NCI-H446 (cell line): ENCODE measurements at regions not wholly inside any gene's neighbourhood (a gene's known extent, or its start where the extent isn't known, plus 50 kb on each side); places are given as distances from the start of the nearest gene placed in this dataset.

ENCODE experiments used
- DNase-seq, 2 experiments: peaks; one replicate each; lab custom pipeline; 2025; lab: John Stamatoyannopoulos, UW

DNA sequence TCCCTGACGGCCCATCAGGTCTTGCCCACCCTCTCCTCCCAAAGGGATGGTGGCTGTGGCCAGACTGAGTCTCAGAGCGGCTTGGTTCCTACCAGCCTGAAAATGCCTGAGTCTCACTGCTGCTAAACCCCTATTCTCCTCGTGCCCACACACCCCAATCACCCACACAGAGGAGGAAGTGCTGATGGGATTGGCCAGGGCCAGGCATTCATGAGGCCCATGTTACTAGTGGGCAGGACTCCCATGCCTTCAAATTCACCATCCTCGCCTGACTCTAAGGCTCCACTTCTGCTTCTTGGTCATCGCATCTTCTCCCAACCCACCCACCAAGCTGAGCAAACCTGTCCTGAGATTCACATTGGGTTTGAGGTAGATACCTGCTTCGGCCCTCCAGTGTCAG, 80.1 kb upstream of the CST7 start:
- no peak for DNase-seq

DNA sequence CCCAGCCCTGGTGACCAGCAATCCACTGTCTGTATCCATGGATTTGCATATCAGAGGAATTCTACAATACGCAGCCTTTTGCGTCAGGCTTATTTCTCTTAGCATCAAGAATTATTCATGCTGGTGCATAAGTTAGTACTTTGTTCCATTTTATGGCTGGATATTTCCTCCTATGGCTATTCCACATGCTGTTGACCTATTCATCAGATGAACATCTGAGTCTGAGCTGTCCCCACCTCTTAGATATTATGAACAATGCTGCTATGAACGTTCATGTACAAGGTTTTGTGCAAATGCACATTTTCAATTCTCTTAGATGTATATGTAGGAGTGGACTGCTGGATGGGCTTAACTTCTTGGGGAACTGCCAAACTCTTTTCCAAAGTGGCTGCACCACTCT, 79.0 kb upstream of the CST7 start:
- no peak for DNase-seq

DNA sequence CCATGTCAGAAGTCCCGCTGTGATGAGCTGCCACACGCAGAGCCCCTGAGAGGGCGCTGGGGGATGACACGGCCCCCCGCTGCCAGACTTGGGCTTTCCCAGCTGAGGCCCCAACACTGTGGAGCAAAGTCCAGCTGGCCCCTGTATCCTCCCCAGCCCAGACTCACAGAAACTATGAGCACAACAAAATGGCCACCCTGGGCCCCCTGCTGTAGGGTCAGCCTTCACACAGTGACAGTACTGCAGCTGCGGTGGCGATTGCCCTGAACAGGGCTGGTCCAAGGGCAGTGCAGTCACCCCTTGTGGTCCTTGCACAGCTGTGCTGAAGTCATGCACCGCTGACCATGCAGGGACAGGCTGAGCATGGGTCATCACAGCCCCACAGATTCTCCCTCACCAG, 78.2 kb upstream of the CST7 start:
- no peak for DNase-seq

DNA sequence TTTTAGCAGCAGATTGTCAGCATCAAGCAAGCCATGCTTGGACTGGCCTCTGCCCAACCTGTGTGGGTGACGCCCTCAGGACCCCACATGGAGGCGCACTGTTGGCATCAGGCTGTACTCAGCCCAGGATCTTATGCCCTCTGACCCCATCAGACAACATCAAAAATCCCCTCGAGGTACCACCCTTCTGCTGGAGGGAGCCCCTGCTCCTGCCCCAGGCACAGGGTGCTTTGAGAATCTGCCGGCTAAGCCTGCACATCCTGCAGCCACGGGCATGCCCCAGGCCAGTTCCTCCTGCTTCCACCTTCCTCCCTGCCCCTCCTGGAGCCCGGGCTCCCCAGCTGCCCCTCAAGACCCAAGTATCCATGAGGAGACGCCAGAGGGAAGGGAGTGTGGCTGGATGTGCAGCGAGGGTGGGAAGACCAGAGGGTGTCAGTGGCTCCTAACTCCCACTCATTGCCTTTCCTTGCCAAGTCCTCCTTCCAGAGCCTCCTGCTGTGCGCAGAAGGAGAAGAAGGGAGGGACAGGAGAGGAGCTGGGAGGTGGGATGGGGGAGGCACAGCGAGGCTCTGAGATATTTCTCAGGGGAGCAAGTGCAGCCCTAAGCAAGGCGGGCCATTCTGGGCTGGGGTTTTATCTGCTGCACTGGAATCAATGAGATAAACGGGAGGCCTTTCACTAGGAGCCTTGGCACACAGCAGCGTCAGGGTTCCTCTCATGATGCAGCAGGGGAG, 77.4 kb upstream of the CST7 start:
- no peak for DNase-seq

DNA sequence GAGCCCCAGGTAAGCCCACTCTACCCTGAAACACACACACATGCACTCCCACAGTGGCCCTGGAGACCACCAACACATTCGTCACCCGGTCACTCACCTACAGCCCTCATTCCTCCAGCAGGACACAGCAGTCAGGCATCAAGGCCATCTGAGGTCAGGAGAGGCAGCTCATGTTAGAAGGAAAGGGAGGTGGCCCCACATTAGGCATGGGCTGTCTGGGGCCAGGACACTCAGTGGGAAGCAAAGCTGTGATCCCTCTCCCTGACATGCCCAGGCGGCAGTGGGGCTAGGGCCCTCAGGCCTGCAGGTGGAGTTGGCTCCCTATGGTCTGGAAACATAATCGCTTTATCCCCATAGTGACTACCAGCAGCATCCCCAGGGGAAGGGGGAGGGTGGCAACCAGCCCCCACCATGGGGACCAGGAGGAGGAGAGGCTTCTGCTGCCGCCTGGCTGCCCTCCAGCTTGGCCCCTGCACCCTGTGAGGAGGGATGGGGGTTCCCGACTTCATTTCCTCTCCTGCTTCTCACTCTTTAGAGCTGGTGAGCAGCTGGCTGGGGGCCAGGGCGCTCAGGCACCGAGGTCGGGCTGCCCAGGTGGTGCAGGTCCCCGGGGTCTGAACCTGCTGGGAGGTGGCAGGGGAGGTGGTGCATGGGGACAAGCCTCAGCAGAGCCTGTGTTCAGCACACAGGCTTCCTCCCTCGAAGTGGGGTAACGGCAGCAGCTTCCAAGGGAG, 76.6 kb upstream of the CST7 start:
- DNase-seq, result no peak

DNA sequence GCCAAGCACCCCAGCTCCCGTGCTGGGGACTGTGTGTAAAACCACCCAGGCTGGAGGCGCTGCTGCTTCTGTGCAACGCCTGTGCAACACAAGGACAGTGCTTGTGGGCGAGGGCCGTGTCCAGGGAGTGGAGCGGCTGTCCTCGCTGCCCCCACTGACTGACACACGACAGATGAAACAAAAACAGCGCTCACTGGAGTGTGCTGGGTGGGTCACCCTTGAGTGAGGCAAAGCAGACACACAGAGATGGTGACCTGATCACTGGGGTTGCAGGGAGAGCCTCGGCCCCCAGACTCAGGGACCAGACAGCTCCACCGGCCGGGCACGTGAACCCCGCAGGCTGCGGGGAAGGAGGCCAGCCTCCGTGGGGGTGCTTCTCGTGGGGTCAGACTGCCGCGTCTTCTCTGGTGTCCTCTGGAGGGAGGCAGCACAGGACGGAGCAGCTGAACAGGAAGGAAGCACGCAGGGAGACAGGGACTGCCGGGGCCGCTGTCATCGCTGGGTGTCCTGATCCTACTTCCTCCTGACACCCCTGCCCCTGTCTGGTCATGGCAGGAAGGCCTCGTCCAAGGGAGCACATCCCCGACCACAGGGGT, 75.9 kb upstream of the CST7 start:
- DNase-seq, result no peak

DNA sequence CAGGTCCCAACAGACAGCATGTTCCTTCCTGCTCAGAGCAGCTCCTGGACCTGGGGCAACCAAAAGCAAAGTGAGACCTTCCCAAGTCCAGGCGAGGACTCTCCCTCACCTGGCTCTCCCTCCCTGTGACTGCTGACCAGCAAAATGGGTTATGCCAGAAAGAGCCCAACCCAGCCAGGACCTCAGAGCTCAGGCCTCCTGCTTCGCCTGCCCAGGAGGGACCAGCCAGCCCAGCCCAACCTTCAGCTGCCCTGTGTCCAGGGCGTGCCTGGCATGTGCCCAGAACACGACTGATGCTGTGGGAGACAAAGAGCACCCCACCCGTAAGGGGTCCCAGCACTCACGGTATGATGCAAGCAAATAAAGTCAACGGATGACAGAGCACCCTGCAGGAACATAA, 74.0 kb upstream of the CST7 start:
- DNase-seq, result no peak

DNA sequence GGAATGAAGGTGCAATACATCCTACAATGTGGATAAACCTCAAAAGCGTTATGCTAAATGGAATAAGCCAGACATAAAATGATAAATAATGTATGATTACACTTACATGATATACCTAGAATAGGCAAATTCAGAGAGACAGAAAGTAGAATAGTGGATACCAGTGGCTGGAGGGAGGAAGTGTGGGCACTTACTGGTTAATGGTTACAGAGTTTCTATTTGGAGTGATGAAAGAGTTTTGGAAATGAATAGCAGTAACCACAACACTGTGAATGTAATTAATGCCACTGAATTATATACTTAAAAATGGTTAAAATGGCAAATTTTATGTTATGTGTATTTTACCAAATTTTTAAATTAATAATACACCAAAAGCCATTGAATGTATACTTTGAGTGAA, 71.4 kb upstream of the CST7 start:
- DNase-seq, result no peak

DNA sequence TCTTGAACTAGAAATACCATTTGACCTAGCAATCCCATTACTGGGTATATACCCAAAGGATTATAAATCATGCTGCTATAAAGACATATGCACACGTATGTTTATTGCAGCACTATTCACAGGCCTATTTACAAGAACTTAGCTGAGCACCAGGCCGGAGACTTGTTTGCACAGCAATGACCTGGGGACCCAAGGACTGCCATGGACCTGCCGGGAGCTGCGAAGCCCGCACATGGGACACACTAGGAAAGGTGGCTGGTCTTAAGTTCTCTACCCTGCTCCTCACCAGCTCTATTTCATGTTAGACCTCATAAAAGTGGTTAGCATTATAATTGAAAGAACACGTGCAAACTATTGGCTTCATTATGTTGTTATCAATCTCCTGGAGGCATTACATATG, 70.4 kb upstream of the CST7 start:
- DNase-seq, result no peak

DNA sequence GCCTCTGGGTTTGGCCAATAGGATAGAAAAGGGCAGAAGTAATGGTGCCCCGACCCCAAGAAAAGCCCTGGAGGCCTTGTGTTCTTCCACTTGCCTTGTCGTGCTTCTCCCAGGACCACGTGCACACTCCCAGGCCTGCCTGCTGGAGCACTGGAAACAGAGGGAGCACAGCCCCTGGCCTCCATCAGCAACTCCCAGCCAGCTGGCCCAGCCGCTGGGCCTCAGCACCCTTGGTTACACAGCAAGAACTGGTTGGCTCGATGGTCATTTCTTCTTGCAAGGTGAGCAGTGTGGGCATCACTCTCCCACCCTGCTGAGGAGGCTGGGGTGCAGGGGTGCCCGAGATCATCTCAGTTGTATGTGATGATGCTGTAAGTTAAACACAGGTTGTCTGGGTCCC, 69.2 kb upstream of the CST7 start:
- no peak for DNase-seq

DNA sequence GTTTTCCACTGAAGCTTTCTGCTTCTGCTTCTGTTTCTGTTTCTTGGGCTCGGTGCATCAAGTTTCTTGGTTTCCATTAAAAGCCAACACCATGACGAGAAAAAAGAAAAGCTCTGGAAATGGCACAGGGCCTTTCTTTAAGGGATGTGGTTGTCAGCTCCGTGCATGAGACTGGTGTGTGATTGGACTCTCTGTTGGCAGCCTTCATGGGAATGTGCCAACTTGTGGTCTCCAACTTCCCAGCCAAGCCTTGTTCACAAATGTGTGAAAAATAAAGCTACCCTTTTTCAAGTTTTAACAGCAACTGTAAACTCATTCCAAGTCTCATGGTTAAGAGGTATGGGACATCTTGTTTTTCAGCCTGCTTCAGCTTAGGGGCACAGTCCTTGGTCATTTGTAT, 68.7 kb upstream of the CST7 start:
- DNase-seq, result peak in 1 of 2 experiments; percentile 16

DNA sequence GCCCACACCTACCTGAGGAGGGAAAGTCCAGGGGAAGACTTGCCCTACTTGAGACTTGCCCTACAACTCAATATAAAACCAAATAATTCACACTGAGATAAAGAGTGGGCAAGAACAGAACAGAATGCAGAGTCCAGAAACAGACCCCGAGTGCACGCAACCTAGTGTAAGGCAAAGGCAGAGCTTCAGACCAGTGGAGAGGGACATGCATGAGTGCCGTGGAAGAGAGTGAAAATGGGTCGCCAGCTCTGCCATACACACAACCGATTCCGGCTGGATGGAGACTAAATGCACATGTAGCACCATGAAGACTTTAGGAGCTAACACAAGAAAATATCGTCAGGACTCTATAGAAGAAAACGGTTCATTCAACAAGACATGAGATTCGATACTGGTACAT, 58.8 kb upstream of the CST7 start:
- no peak for DNase-seq

DNA sequence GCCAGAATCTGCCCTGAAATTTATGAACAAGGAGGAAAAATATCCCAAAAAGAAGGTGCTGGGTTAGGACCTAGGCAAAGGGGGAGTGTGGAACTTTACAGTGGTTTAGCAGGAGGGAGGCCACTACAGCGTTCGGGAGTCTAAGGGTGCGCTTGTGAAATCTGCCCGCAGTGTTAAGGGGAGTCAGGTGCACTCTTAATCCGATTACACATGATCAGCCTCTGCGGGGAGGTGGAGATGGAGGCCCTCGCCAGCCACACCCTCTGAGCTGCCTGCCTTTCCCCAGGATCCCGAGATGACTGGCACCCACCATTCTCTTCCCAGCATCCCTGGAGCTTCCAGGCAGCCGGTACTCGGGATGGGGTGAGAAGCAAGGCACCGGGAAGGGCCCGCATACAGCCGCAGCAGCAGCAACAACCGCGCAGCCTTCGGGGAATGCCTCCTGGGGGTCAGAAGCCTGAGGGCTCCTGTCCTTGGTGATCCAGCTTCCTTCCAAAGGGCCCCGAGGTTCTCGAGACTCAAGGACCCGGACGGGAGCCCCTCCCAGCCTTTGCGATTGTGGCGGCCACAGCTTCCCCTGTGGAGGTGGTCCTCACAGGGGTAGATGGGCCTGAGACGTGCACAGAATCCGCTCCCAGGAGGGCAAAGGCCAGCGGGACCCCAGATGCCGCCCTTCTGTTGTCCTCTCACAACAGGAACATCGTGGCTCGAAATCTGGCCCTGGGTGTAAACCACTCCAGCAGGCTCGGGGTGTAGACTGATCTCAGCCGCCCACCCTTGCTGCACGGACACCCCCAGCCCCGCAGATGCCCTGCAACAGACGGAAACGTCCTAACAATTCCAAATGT, 57.3 kb upstream of the CST7 start:
- no peak for DNase-seq

DNA sequence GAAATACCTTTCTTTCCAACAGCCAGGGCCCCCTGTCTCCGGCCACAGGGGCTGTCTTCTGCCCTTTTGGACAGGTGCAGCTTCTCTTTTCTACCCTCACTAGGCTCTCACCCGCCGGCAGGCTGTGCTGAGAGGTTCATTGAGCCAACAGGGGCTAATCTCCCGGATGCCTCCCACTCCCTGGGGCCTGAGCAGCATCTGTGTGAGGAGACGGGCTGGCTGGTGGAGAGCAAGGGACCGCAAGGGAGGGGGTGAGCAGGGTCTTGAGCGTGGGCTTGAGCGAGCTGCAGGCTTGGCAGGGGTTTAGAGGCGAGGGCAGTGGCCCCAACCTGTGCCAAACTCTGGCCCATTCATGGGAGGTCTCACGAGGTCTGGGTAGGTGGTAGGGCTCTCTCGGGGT, 56.5 kb upstream of the CST7 start:
- DNase-seq, result no peak

DNA sequence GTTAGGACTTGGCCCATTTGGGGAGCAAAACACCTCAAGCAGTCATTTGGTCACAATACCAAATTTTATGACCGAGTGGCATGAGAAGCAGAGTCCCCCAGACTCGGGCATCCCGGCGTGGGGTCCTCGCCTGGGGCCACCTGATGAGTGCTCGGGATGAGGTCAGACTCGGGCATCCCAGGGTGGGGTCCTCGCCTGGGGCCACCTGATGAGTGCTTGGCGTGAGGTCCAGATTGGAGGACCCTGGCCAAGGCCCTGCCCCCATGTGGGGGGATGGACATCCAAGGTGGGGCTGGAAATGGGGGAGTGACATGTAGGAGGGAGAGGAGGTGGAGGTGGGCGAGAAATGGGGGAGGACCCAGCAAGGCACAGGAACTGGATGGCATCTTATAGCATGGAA, 56.1 kb upstream of the CST7 start:
- no peak for DNase-seq

DNA sequence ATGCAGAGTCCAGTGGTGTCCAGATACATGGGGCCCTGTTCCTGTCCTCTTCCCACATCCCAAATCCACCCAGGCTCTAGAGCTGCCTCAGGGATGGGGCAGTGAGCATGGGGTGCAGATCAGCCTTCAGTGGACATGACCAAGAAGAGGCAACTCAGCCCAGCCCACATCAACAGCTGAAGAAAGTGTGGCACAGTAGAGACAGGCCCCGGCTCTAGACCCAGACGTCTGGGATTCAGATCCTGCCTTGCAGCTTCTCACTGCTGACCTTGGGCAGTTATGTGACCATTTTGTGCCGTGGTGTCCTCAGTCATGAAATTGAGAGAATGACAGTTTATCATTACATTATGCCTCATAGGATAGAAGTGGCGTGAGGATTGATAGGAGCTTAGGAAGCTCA, 54.6 kb upstream of the CST7 start:
- no peak for DNase-seq

DNA sequence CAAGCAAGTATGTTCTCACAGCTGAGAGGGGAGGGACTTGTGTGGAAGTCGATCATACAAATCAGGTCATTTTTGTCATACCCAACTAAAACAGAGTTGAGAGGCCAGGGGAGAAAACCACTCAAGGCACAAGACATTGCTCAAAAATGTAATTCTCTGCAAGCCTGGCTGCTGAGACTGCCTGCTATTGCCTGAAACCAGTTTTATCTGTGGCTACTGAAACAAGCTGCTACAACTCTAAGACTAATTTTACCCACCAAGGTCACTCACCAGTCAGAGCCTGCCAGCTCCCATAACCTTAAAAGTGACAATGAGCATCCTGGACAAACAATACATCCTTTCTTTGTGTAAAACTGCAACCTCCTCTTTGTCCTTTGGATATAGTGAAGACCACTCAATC, 54.1 kb upstream of the CST7 start:
- DNase-seq, result no peak

DNA sequence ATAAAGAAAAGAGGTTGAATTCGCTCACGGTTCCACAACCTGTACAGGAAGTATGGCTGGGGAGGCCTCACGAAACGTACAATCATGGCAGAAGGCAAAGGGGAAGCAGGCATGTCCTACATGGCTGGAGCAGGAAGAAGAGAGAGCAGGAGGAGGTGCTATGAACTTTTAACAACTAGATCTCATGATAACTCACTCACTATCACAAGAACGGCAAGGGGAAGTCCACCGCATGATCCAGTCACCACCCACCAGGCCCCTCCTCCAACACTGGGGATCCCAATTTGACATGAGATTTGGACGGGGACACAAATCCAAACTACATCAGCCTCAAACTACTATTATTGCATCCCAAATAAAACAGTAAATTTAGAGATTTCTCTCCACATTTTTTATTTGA, 53.6 kb upstream of the CST7 start:
- no peak for DNase-seq

DNA sequence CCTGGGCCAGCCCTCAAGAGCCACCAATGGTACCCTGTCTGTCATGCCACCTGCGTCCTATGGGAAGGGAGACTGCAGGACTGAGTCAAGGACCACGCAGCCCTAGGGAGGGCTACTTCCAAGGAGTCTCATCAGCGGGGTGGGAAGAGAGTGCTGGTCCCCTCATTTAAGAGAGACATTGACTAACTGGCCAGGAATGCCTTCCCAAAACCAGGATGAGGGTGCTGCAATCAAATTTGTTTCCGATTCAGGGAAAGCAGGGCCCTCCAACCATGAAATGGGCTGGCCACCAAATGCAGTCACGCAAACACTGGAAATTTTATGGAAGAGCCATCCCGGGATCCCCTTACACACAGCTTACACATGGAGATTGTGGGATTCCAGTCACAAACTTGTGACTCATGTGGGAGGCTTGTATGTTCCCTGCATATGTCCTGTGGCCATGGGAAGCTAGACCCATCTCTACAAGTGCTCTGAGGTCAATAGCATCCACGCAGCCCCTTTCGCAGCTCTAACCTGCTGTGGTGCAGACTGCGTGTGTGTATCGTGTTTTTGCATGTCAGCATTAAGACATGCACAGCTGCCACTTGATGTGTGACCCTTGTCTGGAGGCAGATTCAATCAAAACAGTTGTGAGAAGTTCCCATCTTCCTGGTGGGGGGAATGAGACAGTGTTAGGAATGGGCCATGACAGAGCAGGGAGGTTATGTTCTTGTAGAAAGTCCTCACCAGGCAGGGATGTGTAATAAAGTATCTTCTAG, 53.0 kb upstream of the CST7 start:
- no peak for DNase-seq

DNA sequence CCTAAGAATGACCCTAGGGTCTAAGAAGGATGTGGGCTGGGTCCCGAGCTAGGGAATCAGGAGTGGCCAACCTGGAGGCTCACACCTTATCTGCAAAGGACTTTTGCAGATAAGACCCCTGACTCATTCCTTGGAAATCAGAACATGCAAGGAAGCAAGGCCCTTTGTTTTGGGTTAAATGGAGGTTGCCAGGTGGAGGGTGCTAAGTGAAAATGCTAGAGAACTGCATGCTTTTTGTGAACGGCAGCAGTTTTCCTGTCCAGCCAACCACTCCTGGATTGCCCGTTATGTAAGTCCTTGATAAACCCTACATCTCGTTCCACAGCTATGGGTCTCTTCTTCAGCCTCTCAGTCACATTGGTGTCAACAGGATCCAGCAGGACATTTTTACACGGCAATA, 52.1 kb upstream of the CST7 start:
- no peak for DNase-seq

DNA sequence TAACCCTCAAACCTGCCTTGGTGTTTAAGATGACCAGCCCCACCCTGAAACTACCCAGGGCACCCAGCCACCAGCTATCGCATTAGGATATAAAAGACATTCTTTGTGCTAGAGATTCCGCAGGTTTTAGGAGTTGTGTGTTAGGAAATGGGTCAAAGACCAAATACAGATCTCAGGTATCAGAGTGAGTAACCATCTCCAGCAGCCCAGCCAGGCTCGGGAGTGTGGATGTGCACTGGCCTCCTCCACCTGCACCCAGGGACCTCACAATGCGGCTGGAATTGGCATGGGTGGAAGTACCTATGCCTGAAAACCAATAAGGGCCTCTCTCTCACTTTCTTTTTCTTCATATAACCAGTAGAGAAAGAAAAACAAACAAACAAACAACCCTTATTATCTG, 51.1 kb upstream of the CST7 start:
- no peak for DNase-seq

DNA sequence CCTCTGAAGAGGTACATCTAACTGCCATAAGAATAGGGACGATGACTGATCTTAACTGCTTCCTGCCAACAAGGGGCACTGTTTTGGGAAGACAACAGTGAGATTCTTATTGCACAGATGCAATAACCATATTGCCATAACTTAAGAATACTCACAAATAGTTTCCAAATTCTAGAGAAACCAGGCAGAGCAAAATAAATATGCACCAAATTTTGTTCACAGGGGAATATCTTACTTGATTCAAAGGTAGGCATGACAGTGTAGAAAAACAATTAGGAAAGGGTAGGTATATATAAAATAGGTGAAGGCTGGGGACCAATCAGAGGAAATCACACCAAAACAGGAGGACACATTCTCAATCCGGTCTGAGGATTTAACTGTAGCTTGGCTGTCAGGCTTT, 49.9 kb upstream of the CST7 start:
- no peak for DNase-seq
